ENCODE measurements at regions not wholly inside any gene's neighbourhood (a gene's known extent, or its start where the extent isn't known, plus 50 kb on each side); places are given as distances from the start of the nearest gene placed in this dataset.

- Mint-ChIP-seq H3K27me3 (ENCODE audit: low read depth) (no peaks in the 10 kb centered on the region), H3K36me3 (ENCODE audit: low read depth) (no peaks in the 10 kb centered on the region), H3K9me3 (ENCODE audit: low read depth) (no peaks in the 10 kb centered on the region), H3K27ac (ENCODE audit: unreplicated experiment) (no peak overlapping the region), H3K4me3 (ENCODE audit: unreplicated experiment) (no peak overlapping the region), H3K4me1 (ENCODE audit: low read depth) (peaks cover 19% of the 10 kb centered on the region)
- TF ChIP-seq CTCF (IDR thresholded peaks at IDR 0.05) = no peak
- DNase-seq (ENCODE audit: low spot score) = no peak
Observed at GRCh38 chr1:238404481-238404880, 513.8 kb upstream of the ZP4 start.

GRCh38 chr1:238401144-238401543 is 510.4 kb upstream of the ZP4 start:
- H3K4me1 Mint-ChIP-seq (ENCODE audit: low read depth) = peaks cover 7% of the 10 kb centered on the region
- TF ChIP-seq CTCF (IDR thresholded peaks at IDR 0.05) = no peak
- DNase-seq (ENCODE audit: low spot score) = no peak
- no peaks in the 10 kb centered on the region for H3K27me3 Mint-ChIP-seq (ENCODE audit: low read depth)
- no peaks in the 10 kb centered on the region for H3K9me3 Mint-ChIP-seq (ENCODE audit: low read depth)
- H3K36me3 Mint-ChIP-seq (ENCODE audit: low read depth) = no peaks in the 10 kb centered on the region
- H3K27ac Mint-ChIP-seq (ENCODE audit: unreplicated experiment) = no peak overlapping the region
- no peak overlapping the region for H3K4me3 Mint-ChIP-seq (ENCODE audit: unreplicated experiment)

GRCh38 chr1:238399558-238399957 is 508.8 kb upstream of the ZP4 start:
- H3K27me3 Mint-ChIP-seq (ENCODE audit: low read depth) = no peaks in the 10 kb centered on the region

GRCh38 chr1:238396140-238396539 is 505.4 kb upstream of the ZP4 start:
- Mint-ChIP-seq H3K36me3 (ENCODE audit: low read depth) (no peaks in the 10 kb centered on the region), H3K4me1 (ENCODE audit: low read depth) (no peaks in the 10 kb centered on the region), H3K27me3 (ENCODE audit: low read depth) (no peaks in the 10 kb centered on the region), H3K4me3 (ENCODE audit: unreplicated experiment) (no peak overlapping the region), H3K27ac (ENCODE audit: unreplicated experiment) (no peak overlapping the region), H3K9me3 (ENCODE audit: low read depth) (no peaks in the 10 kb centered on the region)
- no peak for TF ChIP-seq CTCF (IDR thresholded peaks at IDR 0.05)
- no peak for DNase-seq (ENCODE audit: low spot score)

More at GRCh38 chr1:238399558-238399957, 508.8 kb upstream of the ZP4 start:
- peak; percentile 45 for TF ChIP-seq CTCF (IDR thresholded peaks at IDR 0.05)
- Mint-ChIP-seq H3K36me3 (ENCODE audit: low read depth) (no peaks in the 10 kb centered on the region), H3K27ac (ENCODE audit: unreplicated experiment) (no peak overlapping the region), H3K4me3 (ENCODE audit: unreplicated experiment) (no peak overlapping the region), H3K4me1 (ENCODE audit: low read depth) (no peaks in the 10 kb centered on the region), H3K9me3 (ENCODE audit: low read depth) (no peaks in the 10 kb centered on the region)
- no peak for DNase-seq (ENCODE audit: low spot score)

- Mint-ChIP-seq H3K9me3 (ENCODE audit: low read depth) (no peaks in the 10 kb centered on the region), H3K4me3 (ENCODE audit: unreplicated experiment) (no peak overlapping the region), H3K27me3 (ENCODE audit: low read depth) (no peaks in the 10 kb centered on the region), H3K27ac (ENCODE audit: unreplicated experiment) (no peak overlapping the region), H3K4me1 (ENCODE audit: low read depth) (no peaks in the 10 kb centered on the region), H3K36me3 (ENCODE audit: low read depth) (peaks cover 2% of the 10 kb centered on the region)
- no peak for TF ChIP-seq CTCF (IDR thresholded peaks at IDR 0.05)
- DNase-seq (ENCODE audit: low spot score) = no peak
Observed at GRCh38 chr1:238384381-238384780, 493.7 kb upstream of the ZP4 start.

Measured in chondrocyte (in vitro differentiated cells).